Memory B cell (primary cell): ENCODE measurements at regions not wholly inside any gene's neighbourhood (a gene's known extent, or its start where the extent isn't known, plus 50 kb on each side); places are given as distances from the start of the nearest gene placed in this dataset.

Source experiments
- ATAC-seq: fragments of 150-1000 bp; cut with Tn5 transposase; 2 replicates; pipeline ENCODE4 v1.10.0; 2021; ENCODE audit warnings: low read depth, mild to moderate bottlenecking, moderate library complexity
- DNase-seq, 2 donors: peaks; one replicate each; pipeline ENCODE4 v3.0.0; 2022; ENCODE audit warnings: low spot score in 2 of 2
- H3K27ac Mint-ChIP-seq: one replicate; pipeline ENCODE4 v1.8.0; 2022; ENCODE audit warnings: mild to moderate bottlenecking, moderate library complexity, mixed read lengths
- H3K27me3 Mint-ChIP-seq: one replicate; pipeline ENCODE4 v1.8.0; 2022; ENCODE audit warnings: mixed read lengths
- H3K36me3 Mint-ChIP-seq: one replicate; pipeline ENCODE4 v1.8.0; 2022; ENCODE audit warnings: mild to moderate bottlenecking, mixed read lengths
- H3K4me1 Mint-ChIP-seq: one replicate; pipeline ENCODE4 v1.8.0; 2022; ENCODE audit warnings: mixed read lengths
- H3K4me3 Mint-ChIP-seq: one replicate; pipeline ENCODE4 v1.8.0; 2022; ENCODE audit warnings: mild to moderate bottlenecking, moderate library complexity, mixed read lengths
- H3K9me3 Mint-ChIP-seq: one replicate; pipeline ENCODE4 v1.8.0; 2022; ENCODE audit warnings: mixed read lengths

- peaks cover 1% of the 10 kb centered on the region for H3K9me3 Mint-ChIP-seq
- H3K36me3 Mint-ChIP-seq = no peaks in the 10 kb centered on the region
- H3K4me1 Mint-ChIP-seq = peaks cover 11% of the 10 kb centered on the region
- H3K27ac Mint-ChIP-seq = no peak overlapping the region
- DNase-seq (no peak), ATAC-seq (no peak)
- no peaks in the 10 kb centered on the region for H3K27me3 Mint-ChIP-seq
- no peak overlapping the region for H3K4me3 Mint-ChIP-seq
These were observed 417.2 kb downstream of the COG6 start for GRCh38 chr13:40072663-40073120.

- no peak overlapping the region for H3K4me3 Mint-ChIP-seq
- H3K9me3 Mint-ChIP-seq = peaks cover 1% of the 10 kb centered on the region
- H3K27me3 Mint-ChIP-seq = peaks cover 2% of the 10 kb centered on the region
- H3K27ac Mint-ChIP-seq = no peak overlapping the region
- DNase-seq (no peak), ATAC-seq (no peak)
- H3K4me1 Mint-ChIP-seq = peaks cover 9% of the 10 kb centered on the region
- H3K36me3 Mint-ChIP-seq = no peaks in the 10 kb centered on the region
These were observed 418.9 kb downstream of the COG6 start for GRCh38 chr13:40074338-40074737.

GRCh38 chr13:40075281-40075680 lies 419.8 kb downstream of the COG6 start:
- ATAC-seq (no peak), DNase-seq (no peak)
- Mint-ChIP-seq H3K9me3 (peaks cover 1% of the 10 kb centered on the region), H3K4me3 (no peak overlapping the region), H3K27me3 (peaks cover 2% of the 10 kb centered on the region), H3K36me3 (no peaks in the 10 kb centered on the region), H3K27ac (no peak overlapping the region), H3K4me1 (peaks cover 8% of the 10 kb centered on the region)

GRCh38 chr13:40076765-40077362 lies 421.4 kb downstream of the COG6 start:
- no peak overlapping the region for H3K4me3 Mint-ChIP-seq
- H3K27me3 Mint-ChIP-seq = peaks cover 2% of the 10 kb centered on the region
- H3K36me3 Mint-ChIP-seq = no peaks in the 10 kb centered on the region
- DNase-seq = no peak
- peak overlapping the region; percentile 21 for H3K27ac Mint-ChIP-seq
- peaks cover 8% of the 10 kb centered on the region for H3K4me1 Mint-ChIP-seq
- H3K9me3 Mint-ChIP-seq = peaks cover 1% of the 10 kb centered on the region
- no peak for ATAC-seq

- H3K27ac Mint-ChIP-seq = peak overlapping the region; percentile 21
- H3K27me3 Mint-ChIP-seq = peaks cover 2% of the 10 kb centered on the region
These were observed 422.1 kb downstream of the COG6 start for GRCh38 chr13:40077396-40078027.

GRCh38 chr13:40079721-40080120 lies 424.3 kb downstream of the COG6 start:
- H3K9me3 Mint-ChIP-seq = peaks cover 1% of the 10 kb centered on the region
- peaks cover 2% of the 10 kb centered on the region for H3K27me3 Mint-ChIP-seq
- H3K4me1 Mint-ChIP-seq = peaks cover 8% of the 10 kb centered on the region
- no peak overlapping the region for H3K4me3 Mint-ChIP-seq
- H3K27ac Mint-ChIP-seq = no peak overlapping the region
- no peaks in the 10 kb centered on the region for H3K36me3 Mint-ChIP-seq
- ATAC-seq = no peak
- no peak for DNase-seq

More at GRCh38 chr13:40077396-40078027, 422.1 kb downstream of the COG6 start:
- H3K4me1 Mint-ChIP-seq = peaks cover 8% of the 10 kb centered on the region
- ATAC-seq = no peak
- no peaks in the 10 kb centered on the region for H3K36me3 Mint-ChIP-seq
- no peak overlapping the region for H3K4me3 Mint-ChIP-seq
- peaks cover 1% of the 10 kb centered on the region for H3K9me3 Mint-ChIP-seq
- DNase-seq = no peak

- Mint-ChIP-seq H3K4me3 (no peak overlapping the region), H3K4me1 (peaks cover 8% of the 10 kb centered on the region), H3K27me3 (peaks cover 2% of the 10 kb centered on the region), H3K27ac (no peak overlapping the region), H3K36me3 (no peaks in the 10 kb centered on the region), H3K9me3 (peaks cover 1% of the 10 kb centered on the region)
- DNase-seq (no peak), ATAC-seq (no peak)
These were observed 425.2 kb downstream of the COG6 start for GRCh38 chr13:40080676-40081075.

GRCh38 chr13:40082639-40083038 lies 427.2 kb downstream of the COG6 start:
- H3K4me1 Mint-ChIP-seq = peaks cover 2% of the 10 kb centered on the region
- peaks cover 2% of the 10 kb centered on the region for H3K27me3 Mint-ChIP-seq
- no peak overlapping the region for H3K4me3 Mint-ChIP-seq
- no peak for ATAC-seq
- H3K36me3 Mint-ChIP-seq = no peaks in the 10 kb centered on the region
- no peak for DNase-seq
- H3K27ac Mint-ChIP-seq = no peak overlapping the region
- no peaks in the 10 kb centered on the region for H3K9me3 Mint-ChIP-seq

- Mint-ChIP-seq H3K27ac (no peak overlapping the region), H3K36me3 (no peaks in the 10 kb centered on the region), H3K27me3 (no peaks in the 10 kb centered on the region), H3K4me1 (no peaks in the 10 kb centered on the region), H3K4me3 (no peak overlapping the region), H3K9me3 (no peaks in the 10 kb centered on the region)
- no peak for ATAC-seq
- DNase-seq = no peak
These were observed 428.4 kb downstream of the COG6 start for GRCh38 chr13:40083841-40084240.

- no peaks in the 10 kb centered on the region for H3K9me3 Mint-ChIP-seq
- H3K4me1 Mint-ChIP-seq = no peaks in the 10 kb centered on the region
- H3K27me3 Mint-ChIP-seq = no peaks in the 10 kb centered on the region
- no peak overlapping the region for H3K4me3 Mint-ChIP-seq
- no peak overlapping the region for H3K27ac Mint-ChIP-seq
- no peaks in the 10 kb centered on the region for H3K36me3 Mint-ChIP-seq
- no peak for ATAC-seq
- DNase-seq = no peak
These were observed 429.5 kb downstream of the COG6 start for GRCh38 chr13:40084934-40085333.

GRCh38 chr13:40087091-40088002 lies 431.9 kb downstream of the COG6 start:
- no peaks in the 10 kb centered on the region for H3K36me3 Mint-ChIP-seq
- no peak overlapping the region for H3K4me3 Mint-ChIP-seq
- DNase-seq (no peak), ATAC-seq (no peak)
- H3K27me3 Mint-ChIP-seq = peaks cover 1% of the 10 kb centered on the region
- H3K4me1 Mint-ChIP-seq = no peaks in the 10 kb centered on the region
- no peak overlapping the region for H3K27ac Mint-ChIP-seq
- H3K9me3 Mint-ChIP-seq = no peaks in the 10 kb centered on the region

GRCh38 chr13:40094056-40094455 lies 438.6 kb downstream of the COG6 start:
- H3K36me3 Mint-ChIP-seq = peaks cover 3% of the 10 kb centered on the region
- DNase-seq (no peak), ATAC-seq (no peak)
- H3K27ac Mint-ChIP-seq = no peak overlapping the region
- peaks cover 1% of the 10 kb centered on the region for H3K27me3 Mint-ChIP-seq
- peaks cover 3% of the 10 kb centered on the region for H3K9me3 Mint-ChIP-seq
- no peak overlapping the region for H3K4me3 Mint-ChIP-seq
- H3K4me1 Mint-ChIP-seq = peaks cover 3% of the 10 kb centered on the region

- no peak overlapping the region for H3K27ac Mint-ChIP-seq
These were observed 440.4 kb downstream of the COG6 start for GRCh38 chr13:40095695-40096356.

More at GRCh38 chr13:40095695-40096356, 440.4 kb downstream of the COG6 start:
- Mint-ChIP-seq H3K4me3 (no peak overlapping the region), H3K36me3 (peaks cover 6% of the 10 kb centered on the region), H3K27me3 (no peaks in the 10 kb centered on the region), H3K9me3 (peaks cover 3% of the 10 kb centered on the region), H3K4me1 (peaks cover 3% of the 10 kb centered on the region)
- ATAC-seq (no peak), DNase-seq (no peak)
